Muscle layer of duodenum (tissue), 2 donors: ENCODE measurements at regions not wholly inside any gene's neighbourhood (a gene's known extent, or its start where the extent isn't known, plus 50 kb on each side); places are given as distances from the start of the nearest gene placed in this dataset.

Experiments
- H3K27ac ChIP-seq: one replicate; pipeline ENCODE4 v1.7.0; 2013; ENCODE audit warnings: mild to moderate bottlenecking, low read length
- H3K27me3 ChIP-seq: one replicate; pipeline ENCODE4 v1.7.0; 2013; ENCODE audit warnings: low read depth, mild to moderate bottlenecking, control low read depth, low read length
- H3K36me3 ChIP-seq, 2 donors: one replicate each; pipeline ENCODE4 v1.7.0; 2013; ENCODE audit warnings: low read length in 2 of 2, control low read depth in 1 of 2, mild to moderate bottlenecking in 1 of 2; ENCODE audit not compliant: insufficient read depth in 2 of 2, control insufficient read depth in 1 of 2
- H3K4me1 ChIP-seq, 2 donors: one replicate each; pipeline ENCODE4 v1.7.0; 2013; ENCODE audit warnings: low read length in 2 of 2, mild to moderate bottlenecking in 2 of 2, control low read depth in 1 of 2, moderate library complexity in 1 of 2; ENCODE audit not compliant: insufficient read depth in 2 of 2, control insufficient read depth in 1 of 2
- H3K4me3 ChIP-seq, 2 donors: one replicate each; pipeline ENCODE4 v1.7.0; 2013; ENCODE audit warnings: low read length in 2 of 2, low read depth in 1 of 2, mild to moderate bottlenecking in 1 of 2
- H3K9me3 ChIP-seq, 2 donors: one replicate each; pipeline ENCODE4 v1.7.0; 2013; ENCODE audit warnings: low read length in 2 of 2, control low read depth in 1 of 2, mild to moderate bottlenecking in 1 of 2; ENCODE audit not compliant: control insufficient read depth in 1 of 2
- donor health status: healthy.

GRCh38 chr2:111662771-111663470 is 221.1 kb downstream of the ANAPC1 start:
- Histone ChIP-seq H3K9me3 (no peaks in the 10 kb centered on the region), H3K36me3 (no peaks in the 10 kb centered on the region), H3K4me1 (peaks cover 0 to 4% of the 10 kb centered on the region in 2 donors), H3K4me3 (no peak overlapping the region), H3K27me3 (no peaks in the 10 kb centered on the region), H3K27ac (no peak overlapping the region)

DNA sequence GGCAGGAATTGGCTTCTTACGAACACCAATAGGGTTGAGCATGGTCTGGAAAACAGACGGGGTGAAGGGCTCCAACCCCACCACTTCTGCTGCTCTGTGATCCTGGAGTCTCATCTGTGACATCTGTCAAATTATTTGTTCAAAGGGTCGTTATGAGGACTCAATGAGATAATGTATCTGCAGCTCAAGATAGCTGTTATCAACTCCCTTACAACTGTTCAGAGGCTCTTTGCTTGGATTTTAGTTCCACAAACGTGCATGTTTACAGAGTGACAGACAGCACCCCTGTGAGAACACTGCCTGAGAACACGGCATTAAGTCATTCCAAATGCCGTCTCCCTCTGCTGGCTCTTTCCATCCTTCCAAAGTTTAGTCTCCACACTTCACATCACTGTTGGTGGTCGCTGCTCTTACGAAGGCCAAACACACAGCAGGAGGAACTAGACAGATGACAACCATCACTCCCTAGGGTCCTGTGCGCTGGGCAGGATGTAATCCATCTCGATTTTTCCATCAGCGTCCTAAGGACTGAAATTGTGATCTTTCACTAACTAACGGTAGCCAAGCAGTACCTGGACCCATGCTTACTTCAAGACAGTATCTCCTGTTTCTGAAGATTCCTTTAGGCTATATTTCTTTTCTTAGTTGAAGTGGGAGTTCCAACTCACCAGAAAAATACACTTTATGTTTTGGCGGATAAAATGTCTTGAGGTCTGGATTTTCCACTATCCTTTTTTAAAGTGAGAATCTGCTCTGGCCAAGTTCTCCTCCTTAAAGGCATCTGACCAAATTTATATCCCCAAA is 220.3 kb downstream of the ANAPC1 start:
- Histone ChIP-seq H3K4me3 (no peak overlapping the region), H3K9me3 (no peaks in the 10 kb centered on the region), H3K27ac (no peak overlapping the region), H3K27me3 (no peaks in the 10 kb centered on the region), H3K36me3 (no peaks in the 10 kb centered on the region), H3K4me1 (peaks cover 0 to 4% of the 10 kb centered on the region in 2 donors)

DNA sequence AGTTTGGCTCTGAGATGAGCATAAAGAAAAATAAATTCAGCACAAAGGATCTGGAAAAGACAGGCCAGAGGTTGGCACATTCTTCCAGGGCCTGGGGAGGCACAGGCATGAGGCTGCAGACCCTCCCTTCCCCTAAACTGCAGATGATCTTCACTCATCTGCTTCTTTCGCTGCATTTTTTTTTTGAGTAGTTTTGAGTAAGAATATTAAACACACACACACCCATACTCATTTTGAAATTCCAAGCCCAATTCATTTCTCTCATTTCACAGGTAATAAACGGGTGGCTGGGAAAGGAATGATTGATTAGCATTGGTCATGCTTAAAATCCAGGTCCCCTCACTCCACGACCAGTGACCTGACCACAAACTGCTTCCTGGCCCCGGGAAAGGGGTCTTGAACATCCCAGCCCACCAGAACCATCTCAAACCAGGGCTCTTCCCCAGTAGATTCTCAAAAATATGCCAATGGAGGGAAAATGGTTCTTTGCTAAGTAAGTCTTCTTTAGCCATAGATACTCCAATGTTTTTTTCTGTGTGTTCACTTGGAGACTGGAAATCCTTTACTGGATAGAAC is 219.6 kb downstream of the ANAPC1 start:
- Histone ChIP-seq H3K9me3 (no peaks in the 10 kb centered on the region), H3K4me1 (peaks cover 0 to 1% of the 10 kb centered on the region in 2 donors), H3K36me3 (no peaks in the 10 kb centered on the region), H3K4me3 (no peak overlapping the region), H3K27ac (no peak overlapping the region), H3K27me3 (no peaks in the 10 kb centered on the region)

- Histone ChIP-seq H3K27ac (no peak overlapping the region), H3K4me3 (no peak overlapping the region), H3K4me1 (no peaks in the 10 kb centered on the region), H3K9me3 (no peaks in the 10 kb centered on the region), H3K27me3 (no peaks in the 10 kb centered on the region), H3K36me3 (no peaks in the 10 kb centered on the region)
These were observed 219.0 kb downstream of the ANAPC1 start for GRCh38 chr2:111665011-111665410.

GRCh38 chr2:111665551-111666116 is 218.4 kb downstream of the ANAPC1 start:
- Histone ChIP-seq H3K4me1 (no peaks in the 10 kb centered on the region), H3K36me3 (no peaks in the 10 kb centered on the region), H3K27me3 (no peaks in the 10 kb centered on the region), H3K9me3 (no peaks in the 10 kb centered on the region), H3K27ac (no peak overlapping the region), H3K4me3 (no peak overlapping the region)

DNA sequence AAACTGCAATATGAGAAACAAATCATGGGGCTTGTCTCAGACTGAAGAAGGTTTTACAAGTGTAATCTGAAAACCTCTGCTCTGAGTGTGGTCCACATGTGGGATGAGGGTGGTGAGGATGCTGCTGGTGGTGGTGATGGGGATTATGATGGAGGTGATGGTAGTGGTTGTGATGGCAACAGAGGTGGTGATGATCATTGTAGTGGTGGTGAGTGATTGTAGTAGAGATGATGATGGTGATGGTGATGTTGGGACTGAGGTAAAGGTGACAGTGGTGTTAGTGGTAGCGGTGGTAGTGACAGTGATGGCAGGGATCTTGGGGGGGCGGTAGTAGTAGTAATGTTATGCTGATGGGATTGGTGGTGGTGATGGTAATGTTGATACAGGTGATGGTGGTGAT is 217.8 kb downstream of the ANAPC1 start:
- no peaks in the 10 kb centered on the region for H3K4me1 ChIP-seq
- no peak overlapping the region for H3K27ac ChIP-seq
- no peaks in the 10 kb centered on the region for H3K9me3 ChIP-seq
- H3K4me3 ChIP-seq, result no peak overlapping the region
- no peaks in the 10 kb centered on the region for H3K27me3 ChIP-seq
- H3K36me3 ChIP-seq, result no peaks in the 10 kb centered on the region

DNA sequence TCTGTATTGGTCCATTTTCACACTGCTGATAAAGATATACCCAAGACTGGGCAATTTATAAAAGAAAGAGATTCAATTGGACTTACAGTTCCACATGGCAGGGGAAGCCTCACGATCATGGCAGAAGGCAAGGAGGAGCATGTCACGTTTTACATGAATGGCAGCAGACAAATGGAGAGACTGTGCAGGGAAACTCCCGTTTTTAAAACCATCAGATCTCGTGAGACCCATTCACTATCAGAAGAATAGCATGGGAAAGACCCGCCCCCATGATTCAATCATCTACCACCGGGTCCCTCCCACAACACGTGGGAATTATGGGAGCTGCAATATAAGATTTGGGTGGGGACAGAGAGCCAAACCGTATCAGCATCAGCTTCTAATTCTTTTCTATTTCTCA is 217.0 kb downstream of the ANAPC1 start:
- no peaks in the 10 kb centered on the region for H3K36me3 ChIP-seq
- H3K4me1 ChIP-seq, result no peaks in the 10 kb centered on the region
- H3K4me3 ChIP-seq, result no peak overlapping the region
- no peaks in the 10 kb centered on the region for H3K9me3 ChIP-seq
- no peaks in the 10 kb centered on the region for H3K27me3 ChIP-seq
- H3K27ac ChIP-seq, result no peak overlapping the region

GRCh38 chr2:111667542-111668273 is 216.3 kb downstream of the ANAPC1 start:
- Histone ChIP-seq H3K27ac (no peak overlapping the region), H3K4me1 (no peaks in the 10 kb centered on the region), H3K36me3 (no peaks in the 10 kb centered on the region), H3K4me3 (no peak overlapping the region), H3K9me3 (no peaks in the 10 kb centered on the region), H3K27me3 (no peaks in the 10 kb centered on the region)

- no peaks in the 10 kb centered on the region for H3K36me3 ChIP-seq
- no peaks in the 10 kb centered on the region for H3K9me3 ChIP-seq
- H3K27ac ChIP-seq, result no peak overlapping the region
- H3K4me3 ChIP-seq, result no peak overlapping the region
- no peaks in the 10 kb centered on the region for H3K27me3 ChIP-seq
- no peaks in the 10 kb centered on the region for H3K4me1 ChIP-seq
These were observed 215.7 kb downstream of the ANAPC1 start for GRCh38 chr2:111668274-111668616.

GRCh38 chr2:111668741-111669140 is 215.3 kb downstream of the ANAPC1 start:
- Histone ChIP-seq H3K9me3 (no peaks in the 10 kb centered on the region), H3K27me3 (no peaks in the 10 kb centered on the region), H3K4me3 (no peak overlapping the region), H3K27ac (no peak overlapping the region), H3K36me3 (no peaks in the 10 kb centered on the region), H3K4me1 (no peaks in the 10 kb centered on the region)
